Nephron (organoid): ENCODE measurements at regions not wholly inside any gene's neighbourhood (a gene's known extent, or its start where the extent isn't known, plus 50 kb on each side); places are given as distances from the start of the nearest gene placed in this dataset.

ENCODE experiments used
- H3K27ac Mint-ChIP-seq, 3 experiments: 2 replicates each; pipeline ENCODE4 v1.8.0; 2020; ENCODE audit warnings: mixed read lengths in 3 of 3, mild to moderate bottlenecking in 2 of 3, moderate library complexity in 1 of 3
- H3K27me3 Mint-ChIP-seq: 2 replicates; pipeline ENCODE4 v1.8.0; 2021; ENCODE audit warnings: low read depth, mild to moderate bottlenecking, moderate library complexity, mixed read lengths
- H3K36me3 Mint-ChIP-seq: 2 replicates; pipeline ENCODE4 v1.8.0; 2020; ENCODE audit warnings: low read depth, mixed read lengths
- H3K4me1 Mint-ChIP-seq: 2 replicates; pipeline ENCODE4 v1.8.0; 2020; ENCODE audit warnings: mixed read lengths
- H3K4me3 Mint-ChIP-seq, 3 experiments: 2 replicates each; pipeline ENCODE4 v1.8.0; 2020; ENCODE audit warnings: mild to moderate bottlenecking in 3 of 3, mixed read lengths in 3 of 3, moderate library complexity in 2 of 3
- H3K9me3 Mint-ChIP-seq: 2 replicates; pipeline ENCODE4 v1.8.0; 2020; ENCODE audit warnings: mixed read lengths
- TF ChIP-seq, protein P1 (sequence below), 3 experiments: fragments of 200-600 bp; sonication (generic); IDR thresholded peaks; one replicate each; pipeline ENCODE4 v1.5.0; 2021; ENCODE audit warnings: antibody characterized with exemption in 3 of 3; ENCODE audit not compliant: unreplicated experiment in 3 of 3

DNA sequence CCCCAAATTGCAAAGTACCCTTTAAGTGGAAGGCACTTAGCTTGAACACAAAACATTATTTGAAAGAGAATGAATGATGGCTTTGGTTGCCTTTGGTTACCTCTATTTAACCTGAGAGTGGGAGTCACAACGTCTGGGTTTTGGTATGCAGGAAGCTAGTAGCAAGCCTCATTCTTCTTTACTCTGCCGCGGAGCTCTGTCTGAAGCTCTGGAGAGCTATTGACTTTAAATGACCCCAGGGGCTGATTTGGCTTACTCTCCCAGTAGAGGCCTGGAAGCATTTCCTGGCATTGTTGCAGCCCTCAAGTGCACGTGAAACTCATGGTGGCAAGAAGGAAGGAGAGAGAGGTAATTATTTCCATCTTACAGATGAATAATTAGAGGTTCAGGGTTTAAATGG lies 81.8 kb upstream of the MAGEA4 start:
- H3K27me3 Mint-ChIP-seq: no peaks in the 10 kb centered on the region
- H3K4me3 Mint-ChIP-seq: no peak overlapping the region
- TF ChIP-seq, protein P1, sequence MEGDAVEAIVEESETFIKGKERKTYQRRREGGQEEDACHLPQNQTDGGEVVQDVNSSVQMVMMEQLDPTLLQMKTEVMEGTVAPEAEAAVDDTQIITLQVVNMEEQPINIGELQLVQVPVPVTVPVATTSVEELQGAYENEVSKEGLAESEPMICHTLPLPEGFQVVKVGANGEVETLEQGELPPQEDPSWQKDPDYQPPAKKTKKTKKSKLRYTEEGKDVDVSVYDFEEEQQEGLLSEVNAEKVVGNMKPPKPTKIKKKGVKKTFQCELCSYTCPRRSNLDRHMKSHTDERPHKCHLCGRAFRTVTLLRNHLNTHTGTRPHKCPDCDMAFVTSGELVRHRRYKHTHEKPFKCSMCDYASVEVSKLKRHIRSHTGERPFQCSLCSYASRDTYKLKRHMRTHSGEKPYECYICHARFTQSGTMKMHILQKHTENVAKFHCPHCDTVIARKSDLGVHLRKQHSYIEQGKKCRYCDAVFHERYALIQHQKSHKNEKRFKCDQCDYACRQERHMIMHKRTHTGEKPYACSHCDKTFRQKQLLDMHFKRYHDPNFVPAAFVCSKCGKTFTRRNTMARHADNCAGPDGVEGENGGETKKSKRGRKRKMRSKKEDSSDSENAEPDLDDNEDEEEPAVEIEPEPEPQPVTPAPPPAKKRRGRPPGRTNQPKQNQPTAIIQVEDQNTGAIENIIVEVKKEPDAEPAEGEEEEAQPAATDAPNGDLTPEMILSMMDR (IDR thresholded peaks at IDR 0.05; ENCODE audit: unreplicated experiment in 3 of 3): no peak
- no peaks in the 10 kb centered on the region for H3K36me3 Mint-ChIP-seq
- peaks cover 14% of the 10 kb centered on the region for H3K4me1 Mint-ChIP-seq
- H3K27ac Mint-ChIP-seq: no peak overlapping the region
- peaks cover 11% of the 10 kb centered on the region for H3K9me3 Mint-ChIP-seq

- no peak overlapping the region for H3K4me3 Mint-ChIP-seq
- no peak overlapping the region for H3K27ac Mint-ChIP-seq
- no peaks in the 10 kb centered on the region for H3K36me3 Mint-ChIP-seq
- peaks cover 10% of the 10 kb centered on the region for H3K9me3 Mint-ChIP-seq
- H3K27me3 Mint-ChIP-seq: no peaks in the 10 kb centered on the region
- TF ChIP-seq, protein P1 (IDR thresholded peaks at IDR 0.05; ENCODE audit: unreplicated experiment in 3 of 3): no peak
- no peaks in the 10 kb centered on the region for H3K4me1 Mint-ChIP-seq
These were observed 60.4 kb upstream of the MAGEA4 start for GRCh38 chrX:151852294-151852693.

DNA sequence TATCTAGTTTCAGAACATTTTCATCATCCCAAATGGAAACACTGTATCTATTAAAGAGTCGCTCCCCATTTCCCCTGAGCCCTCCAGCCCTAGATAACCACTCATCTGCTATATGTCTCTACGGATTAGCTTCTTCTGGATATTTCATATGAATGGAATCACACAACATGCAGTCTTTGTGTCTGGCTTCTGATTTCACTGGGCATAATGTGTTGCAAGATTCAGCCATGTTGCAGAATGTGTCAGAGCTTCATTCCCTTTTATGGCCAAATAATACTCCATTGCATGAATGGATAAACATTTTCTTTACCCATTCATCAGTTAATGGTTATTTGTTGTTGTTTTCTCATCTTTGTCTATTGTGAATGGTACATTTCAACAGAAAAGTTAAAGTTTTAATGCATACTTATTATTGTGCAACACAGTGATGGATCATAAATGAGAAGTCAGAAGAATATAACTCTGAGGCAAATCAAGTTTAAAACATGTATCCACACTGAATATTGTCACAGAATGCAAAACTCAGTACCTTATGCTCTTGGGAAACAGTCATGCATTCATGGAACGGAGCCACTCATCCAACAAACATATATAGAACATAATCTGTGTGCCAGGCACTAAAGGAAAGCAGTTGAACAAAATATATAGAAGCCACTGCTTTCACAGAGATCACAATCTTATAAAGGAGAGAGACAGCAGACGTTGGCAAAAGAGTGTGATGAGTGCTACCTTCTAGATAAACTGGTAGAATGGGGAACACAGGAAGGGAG lies 57.8 kb upstream of the MAGEA4 start:
- Mint-ChIP-seq H3K27me3 (no peaks in the 10 kb centered on the region), H3K4me3 (no peak overlapping the region), H3K36me3 (no peaks in the 10 kb centered on the region), H3K9me3 (no peaks in the 10 kb centered on the region), H3K27ac (no peak overlapping the region), H3K4me1 (no peaks in the 10 kb centered on the region)
- TF ChIP-seq, protein P1 (IDR thresholded peaks at IDR 0.05; ENCODE audit: unreplicated experiment in 3 of 3): no peak

GRCh38 chrX:151859481-151859880 lies 53.2 kb upstream of the MAGEA4 start:
- TF ChIP-seq, protein P1 (IDR thresholded peaks at IDR 0.05; ENCODE audit: unreplicated experiment in 3 of 3): no peak
- Mint-ChIP-seq H3K9me3 (peaks cover 2% of the 10 kb centered on the region), H3K27me3 (peaks cover 3% of the 10 kb centered on the region), H3K36me3 (no peaks in the 10 kb centered on the region), H3K27ac (no peak overlapping the region), H3K4me3 (no peak overlapping the region), H3K4me1 (no peaks in the 10 kb centered on the region)

DNA sequence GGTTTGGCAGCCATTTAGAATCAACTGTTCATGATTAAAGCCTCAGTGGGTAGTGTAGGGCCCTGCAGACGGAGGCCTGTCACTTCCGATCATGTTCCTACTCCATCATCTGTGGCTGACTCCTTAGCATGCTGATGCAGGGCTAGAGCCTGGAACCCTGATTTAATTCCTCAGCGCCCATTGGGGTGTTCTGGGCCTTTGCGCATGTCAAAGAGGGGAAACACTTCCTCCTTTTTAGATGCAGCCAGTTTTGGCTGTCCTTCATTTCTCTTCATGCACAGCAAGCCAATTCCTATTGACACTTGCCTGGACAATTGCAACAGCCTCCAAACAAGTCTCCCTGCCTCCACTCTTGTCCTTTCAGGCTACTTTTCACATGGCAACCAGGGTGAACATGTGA lies 51.9 kb upstream of the MAGEA4 start:
- Mint-ChIP-seq H3K4me1 (no peaks in the 10 kb centered on the region), H3K4me3 (no peak overlapping the region), H3K27me3 (peaks cover 3% of the 10 kb centered on the region), H3K9me3 (peaks cover 2% of the 10 kb centered on the region), H3K27ac (no peak overlapping the region), H3K36me3 (no peaks in the 10 kb centered on the region)
- TF ChIP-seq, protein P1 (IDR thresholded peaks at IDR 0.05; ENCODE audit: unreplicated experiment in 3 of 3): no peak
